HG03060 (cell line): ENCODE measurements at regions not wholly inside any gene's neighbourhood (a gene's known extent, or its start where the extent isn't known, plus 50 kb on each side); places are given as distances from the start of the nearest gene placed in this dataset.
"Not testable (repeated sequence)": the region's sequence is repeated elsewhere in the genome, so short reads cannot be mapped to it uniquely, and the experiment has no call there.

Experiments used
- ATAC-seq: cut with Tn5 transposase; IDR thresholded peaks from one replicate; pipeline ENCODE4 v1.9.1; 2021; ENCODE audit warnings: low read depth, moderate number of reproducible peaks; ENCODE audit not compliant: unreplicated experiment

- ATAC-seq, result no peak
Measured at GRCh38 chr11:41519696-41520095, 60.2 kb upstream of the LRRC4C start.

GRCh38 chr11:41522391-41522790 is 62.9 kb upstream of the LRRC4C start:
- ATAC-seq, result no peak

- no peak for ATAC-seq
Measured at GRCh38 chr11:41522899-41523672, 63.6 kb upstream of the LRRC4C start.

- no peak for ATAC-seq
Measured at GRCh38 chr11:41527530-41527929, 68.1 kb upstream of the LRRC4C start.

GRCh38 chr11:41532413-41532812 is 73.0 kb upstream of the LRRC4C start:
- ATAC-seq, result no peak

- no peak for ATAC-seq
Measured at GRCh38 chr11:41533761-41534160, 74.3 kb upstream of the LRRC4C start.

GRCh38 chr11:41534391-41534790 is 74.9 kb upstream of the LRRC4C start:
- no peak for ATAC-seq

- no peak for ATAC-seq
Measured at GRCh38 chr11:41534861-41535260, 75.4 kb upstream of the LRRC4C start.

GRCh38 chr11:41536021-41536568 is 76.6 kb upstream of the LRRC4C start:
- no peak for ATAC-seq

GRCh38 chr11:41544902-41545301 is 85.5 kb upstream of the LRRC4C start:
- ATAC-seq, result not testable (repeated sequence)

- ATAC-seq, result no peak
Measured at GRCh38 chr11:41578421-41579051, 119.1 kb upstream of the LRRC4C start.

GRCh38 chr11:41579546-41579945 is 120.1 kb upstream of the LRRC4C start:
- ATAC-seq, result no peak

GRCh38 chr11:41609511-41609910 is 150.1 kb upstream of the LRRC4C start:
- no peak for ATAC-seq

GRCh38 chr11:41612415-41612814 is 153.0 kb upstream of the LRRC4C start:
- ATAC-seq, result no peak

- no peak for ATAC-seq
Measured at GRCh38 chr11:41613326-41613725, 153.9 kb upstream of the LRRC4C start.

- ATAC-seq, result no peak
Measured at GRCh38 chr11:41622707-41623359, 163.4 kb upstream of the LRRC4C start.

GRCh38 chr11:41659985-41660384 is 200.5 kb upstream of the LRRC4C start:
- no peak for ATAC-seq

- ATAC-seq, result no peak
Measured at GRCh38 chr11:41660585-41660984, 201.1 kb upstream of the LRRC4C start.

GRCh38 chr11:41665441-41666360 is 206.2 kb upstream of the LRRC4C start:
- ATAC-seq, result no peak

- ATAC-seq, result no peak
Measured at GRCh38 chr11:41666951-41667653, 207.7 kb upstream of the LRRC4C start.
